ENCODE measurements at regions not wholly inside any gene's neighbourhood (a gene's known extent, or its start where the extent isn't known, plus 50 kb on each side); places are given as distances from the start of the nearest gene placed in this dataset.

DNA sequence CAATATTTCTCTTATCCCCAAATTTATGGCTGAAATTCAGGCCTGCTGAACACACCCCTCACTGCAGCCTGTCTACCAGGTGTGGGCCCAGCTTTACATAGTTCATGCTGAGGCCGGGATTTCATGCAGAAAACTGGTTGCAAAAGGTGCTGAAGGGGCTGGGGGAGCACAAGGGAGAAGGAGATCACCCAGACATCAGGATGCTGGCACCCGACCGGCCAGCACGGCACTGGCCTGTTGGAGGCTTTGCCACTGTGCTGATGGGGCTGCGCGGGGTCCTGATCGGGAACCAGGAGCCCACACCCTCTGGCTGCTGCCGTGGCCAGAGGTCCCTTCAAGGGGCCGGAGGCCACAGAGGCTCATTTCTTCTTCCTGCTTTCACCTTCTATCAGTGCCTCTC is 177.9 kb upstream of the C2CD4B start:
- WGBS, 4 donors, result 94 to 96% (median 96%) methylated on average over 5 to 9 of the region's 9 CpGs
- intact Hi-C loops (cut with DNase I), result no loop called here
- no peaks in the 10 kb centered on the region for H3K27me3 ChIP-seq
- H3K27ac ChIP-seq, result no peak overlapping the region
- DNase-seq (no peak), ATAC-seq (no peak)
- TF ChIP-seq POLR2A (IDR thresholded peaks at IDR 0.05), result no peak
- TF ChIP-seq, protein P1, sequence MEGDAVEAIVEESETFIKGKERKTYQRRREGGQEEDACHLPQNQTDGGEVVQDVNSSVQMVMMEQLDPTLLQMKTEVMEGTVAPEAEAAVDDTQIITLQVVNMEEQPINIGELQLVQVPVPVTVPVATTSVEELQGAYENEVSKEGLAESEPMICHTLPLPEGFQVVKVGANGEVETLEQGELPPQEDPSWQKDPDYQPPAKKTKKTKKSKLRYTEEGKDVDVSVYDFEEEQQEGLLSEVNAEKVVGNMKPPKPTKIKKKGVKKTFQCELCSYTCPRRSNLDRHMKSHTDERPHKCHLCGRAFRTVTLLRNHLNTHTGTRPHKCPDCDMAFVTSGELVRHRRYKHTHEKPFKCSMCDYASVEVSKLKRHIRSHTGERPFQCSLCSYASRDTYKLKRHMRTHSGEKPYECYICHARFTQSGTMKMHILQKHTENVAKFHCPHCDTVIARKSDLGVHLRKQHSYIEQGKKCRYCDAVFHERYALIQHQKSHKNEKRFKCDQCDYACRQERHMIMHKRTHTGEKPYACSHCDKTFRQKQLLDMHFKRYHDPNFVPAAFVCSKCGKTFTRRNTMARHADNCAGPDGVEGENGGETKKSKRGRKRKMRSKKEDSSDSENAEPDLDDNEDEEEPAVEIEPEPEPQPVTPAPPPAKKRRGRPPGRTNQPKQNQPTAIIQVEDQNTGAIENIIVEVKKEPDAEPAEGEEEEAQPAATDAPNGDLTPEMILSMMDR (IDR thresholded peaks at IDR 0.05), result no peak
- no peaks in the 10 kb centered on the region for H3K36me3 ChIP-seq
- peaks cover 0 to 5% (median 0%) of the 10 kb centered on the region in 12 donors for H3K9me3 ChIP-seq
- H3K4me3 ChIP-seq, result no peak overlapping the region
- H3K4me1 ChIP-seq, result no peaks in the 10 kb centered on the region

DNA sequence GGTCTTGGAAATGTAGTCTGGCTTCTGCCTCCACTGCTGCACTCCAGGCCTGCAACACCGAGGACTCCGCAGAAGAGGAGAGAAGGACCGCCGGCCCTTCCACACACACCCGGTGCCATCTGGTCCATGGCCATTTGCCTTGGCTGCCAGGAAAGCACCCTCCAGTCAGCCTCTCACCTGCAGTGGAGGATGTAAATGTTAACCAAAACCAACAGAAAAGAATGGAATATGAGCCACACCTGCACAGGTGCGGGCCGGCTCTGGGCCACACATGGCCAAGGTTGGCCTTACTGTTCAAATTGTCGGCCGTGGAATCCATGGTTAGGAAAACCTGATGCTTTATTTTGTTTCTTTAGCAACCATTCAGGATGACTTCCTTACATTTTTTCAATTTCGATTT is 178.3 kb upstream of the C2CD4B start:
- no peak for TF ChIP-seq POLR2A (IDR thresholded peaks at IDR 0.05)
- TF ChIP-seq, protein P1 (IDR thresholded peaks at IDR 0.05), result no peak
- no peak for DNase-seq
- 91% methylated on average over 10 of the region's 10 CpGs for WGBS, 4 donors
- no peak for ATAC-seq
- Histone ChIP-seq H3K27ac (no peak overlapping the region), H3K9me3 (peaks cover 0 to 5% (median 0%) of the 10 kb centered on the region in 12 donors), H3K4me1 (no peaks in the 10 kb centered on the region), H3K27me3 (no peaks in the 10 kb centered on the region), H3K36me3 (no peaks in the 10 kb centered on the region), H3K4me3 (no peak overlapping the region)
- intact Hi-C loops (cut with DNase I), result no loop called here

DNA sequence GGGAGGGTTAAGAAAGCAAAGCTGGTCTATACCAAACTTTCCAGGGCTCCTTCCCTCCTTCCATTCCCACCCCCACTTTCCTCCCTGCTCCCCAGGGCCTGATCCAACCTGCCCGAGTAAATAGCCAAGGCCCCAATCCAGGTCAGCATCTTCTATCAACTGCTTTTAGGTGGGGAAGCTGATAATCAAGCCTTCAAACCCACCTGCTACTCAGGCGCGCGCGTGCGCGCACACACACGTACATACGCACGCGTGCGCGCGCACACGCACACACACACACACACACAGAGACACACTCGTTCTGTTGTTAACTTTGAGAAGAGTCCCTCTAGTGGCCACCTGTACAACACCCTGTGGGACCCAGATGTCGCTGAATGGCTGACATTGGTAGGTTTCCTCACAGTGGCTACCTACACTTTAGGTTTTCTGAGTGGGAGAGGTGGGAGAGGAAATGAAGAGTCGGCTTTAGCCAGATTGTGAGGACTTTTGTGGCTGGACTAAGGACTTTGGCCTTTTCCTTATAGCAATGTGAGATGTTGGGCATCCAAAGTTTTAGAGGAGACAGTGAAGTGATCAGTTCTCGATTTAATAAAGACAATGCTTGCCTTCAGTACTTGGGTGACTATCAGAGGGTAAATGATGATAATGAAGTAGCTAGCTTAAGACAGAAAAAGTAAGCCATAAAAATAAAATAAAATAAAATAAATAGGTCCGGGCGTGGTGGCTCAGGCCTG is 179.9 kb upstream of the C2CD4B start:
- H3K4me1 ChIP-seq, result no peaks in the 10 kb centered on the region
- DNase-seq, result peak in 4 of 5 donors; percentile 21 to 65 (median 33)
- WGBS, 4 donors, result 28 to 57% (median 41%) methylated on average over 21 of the region's 21 CpGs
- peak in 3 of 4 donors; percentile 74 to 77 (median 77) for ATAC-seq
- intact Hi-C loops (cut with DNase I), result no loop called here
- H3K36me3 ChIP-seq, result no peaks in the 10 kb centered on the region
- H3K9me3 ChIP-seq, result peaks cover 0 to 5% (median 0%) of the 10 kb centered on the region in 12 donors
- TF ChIP-seq, protein P1 (IDR thresholded peaks at IDR 0.05), result peak; percentile 31 to 63 (median 52)
- no peak for TF ChIP-seq POLR2A (IDR thresholded peaks at IDR 0.05)
- H3K27me3 ChIP-seq, result no peaks in the 10 kb centered on the region
- no peak overlapping the region for H3K27ac ChIP-seq
- H3K4me3 ChIP-seq, result peak overlapping the region in 3 of 12 donors; percentile 20 to 29 (median 21)

DNA sequence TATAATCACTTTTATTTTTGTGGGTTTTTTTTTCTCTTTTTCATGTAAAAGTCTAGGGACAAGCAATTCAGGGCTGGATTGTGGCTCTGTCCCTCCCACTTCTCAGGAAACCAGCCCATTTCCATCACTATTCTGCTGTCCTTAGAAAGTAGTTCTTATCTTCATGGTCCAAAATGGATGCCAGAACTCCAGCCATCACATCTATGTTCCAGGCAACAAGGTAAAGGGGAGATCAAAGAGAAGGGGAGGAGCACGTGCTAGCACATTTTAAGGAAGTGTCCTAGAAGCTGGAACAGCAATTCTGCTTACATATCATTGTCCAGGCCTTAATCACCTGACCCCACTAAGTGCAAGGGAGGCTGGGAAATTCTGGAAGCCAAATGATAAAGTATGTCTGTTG is 181.1 kb upstream of the C2CD4B start:
- 72 to 81% (median 79%) methylated on average over 1 of the region's 1 CpG for WGBS, 4 donors
- intact Hi-C loops (cut with DNase I), result no loop called here
- no peaks in the 10 kb centered on the region for H3K27me3 ChIP-seq
- no peaks in the 10 kb centered on the region for H3K4me1 ChIP-seq
- H3K9me3 ChIP-seq, result peaks cover 0 to 5% (median 0%) of the 10 kb centered on the region in 12 donors
- TF ChIP-seq, protein P1 (IDR thresholded peaks at IDR 0.05), result no peak
- no peak for TF ChIP-seq POLR2A (IDR thresholded peaks at IDR 0.05)
- DNase-seq, result no peak
- H3K36me3 ChIP-seq, result no peaks in the 10 kb centered on the region
- H3K27ac ChIP-seq, result no peak overlapping the region
- no peak for ATAC-seq
- no peak overlapping the region for H3K4me3 ChIP-seq

All from heart left ventricle (tissue), 16 donors.